GM13976 (cell line): ENCODE measurements at regions not wholly inside any gene's neighbourhood (a gene's known extent, or its start where the extent isn't known, plus 50 kb on each side); places are given as distances from the start of the nearest gene placed in this dataset.

Source experiments
- DNase-seq: peaks from one replicate; pipeline ENCODE4 v3.0.0; 2012; ENCODE audit warnings: low spot score
- CTCF ChIP-seq: IDR thresholded peaks from 2 replicates; pipeline ENCODE4 v1.5.1; 2012; ENCODE audit warnings: borderline replicate concordance, mild to moderate bottlenecking; ENCODE audit not compliant: insufficient read depth; ENCODE audit errors: extremely low read depth, missing control alignments, control extremely low read depth
- in situ Hi-C: fragments of 300-500 bp; cut with MboI; formaldehyde crosslinking; loops from one replicate; pipeline ENCODE4 v1.12.0; 2022; ENCODE audit warnings: low sequenced_read_pairs, mixed read lengths, inconsistent platforms; ENCODE audit not compliant: unreplicated experiment

- no peak for DNase-seq
- no peak for TF ChIP-seq CTCF
- in situ Hi-C loops = no loop called here
These were observed 101.8 kb downstream of the SPRY2 start for GRCh38 chr13:80239116-80239515.

- in situ Hi-C loops = no loop called here
- no peak for DNase-seq
- no peak for TF ChIP-seq CTCF
These were observed 103.3 kb downstream of the SPRY2 start for GRCh38 chr13:80237646-80238045.

- in situ Hi-C loops = no loop called here
- no peak for TF ChIP-seq CTCF
- no peak for DNase-seq
These were observed 105.0 kb downstream of the SPRY2 start for GRCh38 chr13:80235967-80236302.

- DNase-seq = no peak
- TF ChIP-seq CTCF = no peak
These were observed 105.6 kb downstream of the SPRY2 start for GRCh38 chr13:80235166-80235966.

GRCh38 chr13:80227645-80228044 lies 113.3 kb downstream of the SPRY2 start:
- in situ Hi-C loops = no loop called here
- DNase-seq = no peak
- TF ChIP-seq CTCF = no peak

More at GRCh38 chr13:80235166-80235966, 105.6 kb downstream of the SPRY2 start:
- in situ Hi-C loops = no loop called here

- in situ Hi-C loops = no loop called here
- TF ChIP-seq CTCF = no peak
- DNase-seq = no peak
These were observed 114.3 kb downstream of the SPRY2 start for GRCh38 chr13:80226645-80227044.

GRCh38 chr13:80224468-80224867 lies 116.5 kb downstream of the SPRY2 start:
- TF ChIP-seq CTCF = no peak
- in situ Hi-C loops = no loop called here
- DNase-seq = no peak
